ENCODE measurements at regions not wholly inside any gene's neighbourhood (a gene's known extent, or its start where the extent isn't known, plus 50 kb on each side); places are given as distances from the start of the nearest gene placed in this dataset.

GRCh38 chr13:47680748-47681147 is 320.3 kb downstream of the SUCLA2 start:
- Histone ChIP-seq H3K27ac (no peak overlapping the region), H3K36me3 (no peaks in the 10 kb centered on the region), H3K4me1 (no peaks in the 10 kb centered on the region), H3K4me3 (no peak overlapping the region), H3K9me3 (no peaks in the 10 kb centered on the region), H3K27me3 (no peaks in the 10 kb centered on the region)
- no peak for DNase-seq
- TF ChIP-seq CTCF (IDR thresholded peaks at IDR 0.05) (no peak), POLR2A (IDR thresholded peaks at IDR 0.05) (no peak)
- intact Hi-C loops (cut with DNase I; ENCODE audit: low total_unique reads): no loop called here

- TF ChIP-seq POLR2A (IDR thresholded peaks at IDR 0.05) (no peak), CTCF (IDR thresholded peaks at IDR 0.05) (no peak)
- no peaks in the 10 kb centered on the region for H3K9me3 ChIP-seq
- no peak overlapping the region for H3K4me3 ChIP-seq
- no peaks in the 10 kb centered on the region for H3K36me3 ChIP-seq
- no peaks in the 10 kb centered on the region for H3K27me3 ChIP-seq
- intact Hi-C loops (cut with DNase I; ENCODE audit: low total_unique reads): no loop called here
- H3K4me1 ChIP-seq: no peaks in the 10 kb centered on the region
- no peak for DNase-seq
- no peak overlapping the region for H3K27ac ChIP-seq
These were observed 321.7 kb downstream of the SUCLA2 start for GRCh38 chr13:47679401-47679800.

GRCh38 chr13:47678201-47678968 is 322.7 kb downstream of the SUCLA2 start:
- intact Hi-C loops (cut with DNase I; ENCODE audit: low total_unique reads): no loop called here
- no peaks in the 10 kb centered on the region for H3K9me3 ChIP-seq
- TF ChIP-seq CTCF (IDR thresholded peaks at IDR 0.05) (no peak), POLR2A (IDR thresholded peaks at IDR 0.05) (no peak)
- no peak for DNase-seq
- no peaks in the 10 kb centered on the region for H3K4me1 ChIP-seq
- H3K4me3 ChIP-seq: no peak overlapping the region
- no peaks in the 10 kb centered on the region for H3K27me3 ChIP-seq
- H3K27ac ChIP-seq: peak overlapping the region in 1 of 2 donors; percentile 59
- H3K36me3 ChIP-seq: no peaks in the 10 kb centered on the region

GRCh38 chr13:47675871-47676270 is 325.2 kb downstream of the SUCLA2 start:
- no peak for TF ChIP-seq CTCF (IDR thresholded peaks at IDR 0.05)
- TF ChIP-seq POLR2A (IDR thresholded peaks at IDR 0.05): no peak
- DNase-seq: no peak
- Histone ChIP-seq H3K36me3 (no peaks in the 10 kb centered on the region), H3K9me3 (no peaks in the 10 kb centered on the region), H3K4me3 (no peak overlapping the region), H3K27me3 (no peaks in the 10 kb centered on the region), H3K4me1 (no peaks in the 10 kb centered on the region), H3K27ac (no peak overlapping the region)
- intact Hi-C loops (cut with DNase I; ENCODE audit: low total_unique reads): no loop called here

GRCh38 chr13:47673009-47673850 is 327.8 kb downstream of the SUCLA2 start:
- Histone ChIP-seq H3K9me3 (no peaks in the 10 kb centered on the region), H3K36me3 (no peaks in the 10 kb centered on the region), H3K27ac (peak overlapping the region in 1 of 2 donors; percentile 59), H3K27me3 (no peaks in the 10 kb centered on the region), H3K4me1 (no peaks in the 10 kb centered on the region), H3K4me3 (no peak overlapping the region)
- intact Hi-C loops (cut with DNase I; ENCODE audit: low total_unique reads): no loop called here
- no peak for TF ChIP-seq CTCF (IDR thresholded peaks at IDR 0.05)
- TF ChIP-seq POLR2A (IDR thresholded peaks at IDR 0.05): no peak
- DNase-seq: no peak
